GM23338 (cell line): ENCODE measurements at regions not wholly inside any gene's neighbourhood (a gene's known extent, or its start where the extent isn't known, plus 50 kb on each side); places are given as distances from the start of the nearest gene placed in this dataset.

ENCODE experiments used
- ATAC-seq: fragments of 200-7000 bp; cut with Tn5 transposase; 3 replicates; pipeline ENCODE4 v1.9.1; 2020
- DNase-seq: peaks from one replicate; pipeline ENCODE4 v3.0.0-alpha.2; 2015; ENCODE audit warnings: low spot score
- H2AFZ ChIP-seq: fragments of 200-600 bp; sonication (generic); 2 replicates; pipeline ENCODE4 v1.8.0; 2016; ENCODE audit warnings: antibody characterized with exemption, mild to moderate bottlenecking, moderate library complexity
- H3F3A ChIP-seq: fragments of 200-600 bp; sonication (generic); replicated peaks from 2 replicates; pipeline ENCODE4 v1.8.0; 2017; ENCODE audit warnings: antibody characterized with exemption, mixed run types, low read depth
- H3K27ac ChIP-seq: fragments of 200-600 bp; sonication (generic); 2 replicates; pipeline ENCODE4 v1.6.1; 2016; ENCODE audit warnings: low read depth
- H3K27me3 ChIP-seq: fragments of 200-600 bp; sonication (generic); 2 replicates; pipeline ENCODE4 v1.8.0; 2016; ENCODE audit warnings: mild to moderate bottlenecking, mixed run types, moderate library complexity; ENCODE audit not compliant: insufficient read depth
- H3K36me3 ChIP-seq: fragments of 200-600 bp; sonication (generic); 2 replicates; pipeline ENCODE4 v1.8.0; 2016; ENCODE audit warnings: mild to moderate bottlenecking; ENCODE audit not compliant: insufficient read depth
- H3K4me1 ChIP-seq: fragments of 200-600 bp; sonication (generic); 2 replicates; pipeline ENCODE4 v1.8.0; 2016; ENCODE audit warnings: mild to moderate bottlenecking, moderate library complexity; ENCODE audit not compliant: insufficient read depth
- H3K4me2 ChIP-seq: fragments of 200-600 bp; sonication (generic); 2 replicates; pipeline ENCODE4 v1.7.1; 2017; ENCODE audit warnings: mixed run types
- H3K4me3 ChIP-seq: fragments of 200-600 bp; sonication (generic); 2 replicates; pipeline ENCODE4 v1.6.1; 2016; ENCODE audit warnings: mixed run types
- H3K79me2 ChIP-seq: fragments of 200-600 bp; sonication (generic); replicated peaks from 2 replicates; pipeline ENCODE4 v1.8.0; 2017; ENCODE audit warnings: mild to moderate bottlenecking; ENCODE audit not compliant: insufficient read depth
- H3K9me2 ChIP-seq: fragments of 200-600 bp; sonication (generic); 2 replicates; pipeline ENCODE4 v1.8.0; 2017; ENCODE audit not compliant: insufficient read depth
- H4K20me1 ChIP-seq: fragments of 200-600 bp; sonication (generic); replicated peaks from 2 replicates; pipeline ENCODE4 v1.8.0; 2017; ENCODE audit warnings: mild to moderate bottlenecking; ENCODE audit not compliant: insufficient read depth
- H3K27ac Mint-ChIP-seq: 2 replicates; pipeline ENCODE4 v1.8.0; 2020; ENCODE audit warnings: inconsistent platforms, mild to moderate bottlenecking, moderate library complexity, mixed read lengths
- H3K27me3 Mint-ChIP-seq: 3 replicates; pipeline ENCODE4 v1.8.0; 2022; ENCODE audit warnings: low read depth, mild to moderate bottlenecking, moderate library complexity, mixed read lengths, inconsistent platforms; ENCODE audit not compliant: insufficient read depth, poor library complexity
- H3K36me3 Mint-ChIP-seq: 3 replicates; pipeline ENCODE4 v1.8.0; 2021; ENCODE audit warnings: low read depth, mild to moderate bottlenecking, inconsistent platforms, moderate library complexity, mixed read lengths
- H3K4me1 Mint-ChIP-seq: 3 replicates; pipeline ENCODE4 v1.8.0; 2020; ENCODE audit warnings: mild to moderate bottlenecking, inconsistent platforms, mixed read lengths
- H3K4me3 Mint-ChIP-seq: 3 replicates; pipeline ENCODE4 v1.8.0; 2021; ENCODE audit warnings: moderate library complexity, mild to moderate bottlenecking, inconsistent platforms, mixed read lengths
- H3K9me3 Mint-ChIP-seq: 3 replicates; pipeline ENCODE4 v1.8.0; 2020; ENCODE audit warnings: moderate library complexity, mild to moderate bottlenecking, inconsistent platforms, mixed read lengths
- CREB1 ChIP-seq: fragments of 250-450 bp; sonication (Bioruptor Pico); IDR thresholded peaks from 2 replicates; pipeline ENCODE4 v1.5.0; 2020; ENCODE audit warnings: low read depth, mild to moderate bottlenecking, moderate library complexity
- EZH2 ChIP-seq: fragments of 200-600 bp; sonication (generic); IDR thresholded peaks from one replicate; pipeline ENCODE4 v1.8.0; 2017; ENCODE audit warnings: antibody characterized with exemption, mild to moderate bottlenecking, low read depth; ENCODE audit not compliant: unreplicated experiment
- EZH2phosphoT487 ChIP-seq: fragments of 200-600 bp; sonication (generic); IDR thresholded peaks from one replicate; pipeline ENCODE4 v1.8.1; 2018; ENCODE audit warnings: antibody characterized with exemption; ENCODE audit not compliant: unreplicated experiment
- JUNB ChIP-seq: IDR thresholded peaks from one replicate; pipeline ENCODE4 v1.6.1; 2016; ENCODE audit warnings: antibody characterized with exemption; ENCODE audit not compliant: unreplicated experiment
- NANOG ChIP-seq: IDR thresholded peaks from 2 replicates; pipeline ENCODE4 v1.6.1; 2016; ENCODE audit warnings: antibody characterized with exemption, borderline replicate concordance
- POLR2AphosphoS5 ChIP-seq: IDR thresholded peaks from 2 replicates; pipeline ENCODE4 v1.6.1; 2016; ENCODE audit warnings: antibody characterized with exemption, low read depth
- REST ChIP-seq: IDR thresholded peaks from one replicate; pipeline ENCODE4 v1.6.1; 2018; ENCODE audit warnings: antibody characterized with exemption; ENCODE audit not compliant: unreplicated experiment
- STAT1 ChIP-seq: IDR thresholded peaks from one replicate; pipeline ENCODE4 v1.6.1; 2016; ENCODE audit warnings: antibody characterized with exemption; ENCODE audit not compliant: unreplicated experiment
- ZNF331 ChIP-seq: fragments of 250-450 bp; sonication (Bioruptor Pico); IDR thresholded peaks from 2 replicates; pipeline ENCODE4 v1.5.0; 2020; ENCODE audit warnings: low read depth, mild to moderate bottlenecking, moderate library complexity

- TF ChIP-seq REST (no peak), POLR2AphosphoS5 (no peak), NANOG (no peak)
These were observed 118.6 kb upstream of the VCX3B start (continued) for GRCh38 chrX:8346060-8346459.

GRCh38 chrX:8346892-8347291 is 117.7 kb upstream of the VCX3B start:
- no peak overlapping the region for H3K27ac ChIP-seq
- no peaks in the 10 kb centered on the region for H3K36me3 ChIP-seq
- no peak overlapping the region for H3K4me3 ChIP-seq
- DNase-seq (no peak), ATAC-seq (no peak)
- no peak overlapping the region for H3K4me3 Mint-ChIP-seq
- H3K9me3 Mint-ChIP-seq: no peaks in the 10 kb centered on the region; the same call in 2 of the 3 replicates
- H3K27me3 Mint-ChIP-seq: no peaks in the 10 kb centered on the region
- H3K4me1 Mint-ChIP-seq: no peaks in the 10 kb centered on the region
- no peaks in the 10 kb centered on the region for H4K20me1 ChIP-seq
- no peaks in the 10 kb centered on the region for H3K4me1 ChIP-seq
- H3K27me3 ChIP-seq: no peaks in the 10 kb centered on the region
- TF ChIP-seq REST (no peak), JUNB (no peak)
- H2AFZ ChIP-seq: no peak overlapping the region
- H3K79me2 ChIP-seq: no peaks in the 10 kb centered on the region
- no peak overlapping the region for H3K4me2 ChIP-seq
- no peaks in the 10 kb centered on the region for H3K36me3 Mint-ChIP-seq
- no peak overlapping the region for H3K27ac Mint-ChIP-seq
- H3F3A ChIP-seq: no peaks in the 10 kb centered on the region
- no peaks in the 10 kb centered on the region for H3K9me2 ChIP-seq

DNA sequence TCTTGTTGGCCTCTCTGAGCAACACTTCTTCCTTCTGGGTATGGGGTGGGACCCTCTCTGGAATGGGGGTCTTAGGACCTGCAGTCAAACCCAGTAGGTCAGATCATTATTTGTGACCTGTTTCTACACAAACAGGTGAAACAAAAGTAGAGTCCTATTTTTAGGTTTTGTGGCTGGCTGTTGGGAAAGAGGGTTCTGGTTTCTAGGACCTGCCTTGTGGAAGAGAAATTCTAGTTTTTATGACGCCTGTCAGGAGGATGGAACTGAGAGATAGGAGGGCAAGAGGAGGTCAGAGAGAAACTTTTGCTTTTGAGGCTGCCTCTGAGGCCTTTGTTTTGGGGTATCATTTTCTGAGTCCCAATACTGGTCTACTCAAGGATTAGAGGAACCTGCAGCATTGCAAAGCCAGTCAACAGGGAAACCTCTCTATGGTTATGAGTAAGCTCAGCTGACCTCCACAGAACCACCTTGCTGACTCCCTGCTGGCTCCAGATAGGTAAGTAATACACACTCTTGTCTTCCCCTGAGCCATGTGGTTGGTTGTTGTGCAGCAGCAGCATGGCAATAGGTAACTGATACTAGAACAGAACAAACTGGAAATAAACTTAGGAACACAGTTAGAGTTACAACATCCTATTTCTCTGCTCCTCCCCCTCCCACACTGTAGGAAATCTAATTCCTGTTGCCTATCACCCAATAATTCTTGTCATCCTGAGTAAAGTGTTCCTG is 114.7 kb upstream of the VCX3B start:
- TF ChIP-seq CREB1 (CRISPR knock-in tag) (no peak), ZNF331 (CRISPR knock-in tag) (no peak), EZH2phosphoT487 (no peak), STAT1 (no peak), EZH2 (no peak), JUNB (no peak)
- Histone ChIP-seq H3K79me2 (no peaks in the 10 kb centered on the region), H3F3A (no peaks in the 10 kb centered on the region), H2AFZ (no peak overlapping the region), H4K20me1 (no peaks in the 10 kb centered on the region), H3K4me1 (no peaks in the 10 kb centered on the region), H3K36me3 (no peaks in the 10 kb centered on the region), H3K4me2 (no peak overlapping the region), H3K27me3 (no peaks in the 10 kb centered on the region), H3K4me3 (no peak overlapping the region), H3K9me2 (no peaks in the 10 kb centered on the region), H3K27ac (no peak overlapping the region)
- Mint-ChIP-seq H3K27ac (no peak overlapping the region), H3K9me3 (no peaks in the 10 kb centered on the region), H3K27me3 (no peaks in the 10 kb centered on the region), H3K36me3 (no peaks in the 10 kb centered on the region), H3K4me1 (no peaks in the 10 kb centered on the region), H3K4me3 (no peak overlapping the region)
- DNase-seq (no peak), ATAC-seq (no peak)
